GM03348 (cell line): ENCODE measurements at regions not wholly inside any gene's neighbourhood (a gene's known extent, or its start where the extent isn't known, plus 50 kb on each side); places are given as distances from the start of the nearest gene placed in this dataset.

Source experiments
- DNase-seq: peaks from one replicate; pipeline ENCODE4 v3.0.0; 2012; ENCODE audit warnings: low spot score

GRCh38 chr13:106710266-106710665 lies 142.3 kb upstream of the ARGLU1 start:
- DNase-seq, result no peak

DNA sequence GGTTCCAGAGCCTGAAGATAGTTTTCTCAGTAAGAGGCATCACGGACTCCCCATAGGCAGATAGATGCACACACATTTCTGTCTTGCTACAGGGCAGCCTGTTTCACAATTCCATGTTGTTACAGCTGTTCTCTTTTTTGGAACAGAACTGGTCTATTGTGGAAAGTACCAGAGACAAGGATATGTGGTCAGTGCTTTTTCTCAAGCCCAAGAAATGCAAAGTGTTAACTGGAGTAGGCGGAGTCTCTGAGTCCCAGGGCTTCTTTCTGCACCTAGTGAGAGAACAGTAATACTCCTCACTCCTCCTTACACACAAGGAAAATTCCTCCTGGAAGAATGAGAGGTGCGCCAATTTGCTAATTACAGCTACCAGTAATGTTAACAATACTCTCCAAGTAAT lies 141.6 kb upstream of the ARGLU1 start:
- DNase-seq, result no peak

DNA sequence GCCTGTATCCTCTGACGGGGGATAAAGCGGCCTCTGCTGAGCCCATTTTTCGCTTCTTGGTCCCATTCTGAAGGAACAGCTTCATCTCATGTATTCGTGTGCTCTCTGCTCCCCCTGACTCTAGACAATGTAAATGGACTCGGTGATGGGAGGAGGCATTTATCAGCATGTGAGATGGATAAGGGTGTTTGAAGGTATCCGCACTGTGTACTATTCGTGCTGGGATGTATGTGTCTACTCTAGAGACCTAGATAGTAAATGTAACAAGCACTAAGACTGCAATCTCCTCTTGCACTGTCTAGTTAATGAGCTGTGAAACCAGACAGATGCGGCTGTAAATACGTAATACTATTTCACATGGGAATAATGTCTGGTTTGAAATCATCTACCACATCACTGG lies 134.6 kb upstream of the ARGLU1 start:
- DNase-seq, result no peak

GRCh38 chr13:106701771-106702341 lies 133.9 kb upstream of the ARGLU1 start:
- DNase-seq, result no peak

DNA sequence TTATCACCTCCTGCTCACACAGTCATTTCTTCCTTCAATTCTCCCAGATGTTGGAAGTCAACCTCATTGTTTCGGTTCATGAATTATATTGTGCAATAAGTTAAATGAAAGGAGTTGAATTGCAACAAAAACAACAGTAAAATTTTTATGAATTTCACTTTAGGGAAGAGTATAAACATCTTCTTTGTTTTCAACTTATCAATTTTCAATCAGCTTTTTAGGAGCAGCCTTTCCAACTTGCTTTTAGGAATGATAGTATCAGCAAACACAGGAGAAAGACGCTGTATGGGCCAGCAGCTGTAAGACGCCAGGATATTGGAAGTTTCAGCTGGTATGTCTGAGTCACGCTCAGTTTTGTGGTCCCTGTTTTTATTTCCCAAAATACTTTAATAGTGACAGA lies 132.5 kb upstream of the ARGLU1 start:
- no peak for DNase-seq

GRCh38 chr13:106700007-106700406 lies 132.1 kb upstream of the ARGLU1 start:
- DNase-seq, result no peak

GRCh38 chr13:106699311-106699710 lies 131.4 kb upstream of the ARGLU1 start:
- no peak for DNase-seq

DNA sequence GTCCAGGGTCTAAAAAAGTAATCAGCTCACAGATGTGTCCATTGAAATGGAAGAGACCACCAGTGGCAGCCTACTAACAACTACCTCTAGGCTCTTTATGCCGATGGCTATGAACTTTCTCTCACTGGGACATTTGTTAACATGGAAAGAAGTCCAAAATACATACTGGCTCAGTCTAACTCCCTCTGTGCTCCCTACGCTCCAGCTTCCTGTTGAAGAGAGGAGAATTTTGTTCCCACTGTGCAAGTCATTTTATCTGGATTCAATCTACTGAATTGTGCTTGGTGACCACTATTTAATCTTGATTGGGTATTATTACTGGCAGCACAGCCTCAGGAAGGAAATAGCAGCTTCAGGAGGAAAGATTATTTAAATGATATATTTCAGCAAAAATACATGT lies 128.8 kb upstream of the ARGLU1 start:
- DNase-seq, result no peak

DNA sequence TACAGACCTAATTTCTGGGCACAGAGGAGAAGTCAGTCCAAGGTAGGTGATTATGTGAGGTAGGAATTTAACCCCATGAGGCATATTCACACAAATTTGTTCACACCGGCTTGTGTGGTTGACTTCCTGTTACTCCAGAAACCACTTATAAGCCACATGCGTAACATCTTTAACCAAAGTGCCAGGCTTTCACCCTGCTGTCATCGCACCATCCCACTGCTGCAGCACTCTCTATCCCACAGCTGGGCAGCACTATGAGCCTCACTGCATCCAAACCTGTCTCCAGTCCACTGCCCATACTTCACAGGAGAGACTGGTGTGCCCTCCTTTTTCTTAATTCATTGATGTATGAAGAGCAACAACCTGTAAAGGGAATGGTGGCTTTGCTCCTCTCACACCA lies 128.2 kb upstream of the ARGLU1 start:
- DNase-seq, result no peak

DNA sequence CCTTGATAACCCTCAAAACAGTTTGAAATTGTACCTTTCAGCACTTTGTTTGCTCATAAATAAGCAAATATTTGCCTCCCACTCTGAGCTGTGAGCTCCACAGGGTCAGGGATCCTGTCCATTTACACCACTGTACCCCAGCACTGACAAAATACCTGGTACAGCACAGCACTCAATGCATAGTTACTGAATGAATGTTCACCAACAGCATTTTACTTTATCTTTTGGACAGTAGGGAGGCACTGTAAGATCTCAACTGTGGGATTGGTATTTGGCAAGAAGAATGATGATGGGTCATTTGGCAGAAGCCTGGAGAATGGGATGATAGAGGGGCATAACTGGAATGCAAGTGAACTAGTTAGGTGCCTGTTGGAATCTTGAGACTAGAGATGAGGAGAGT lies 127.2 kb upstream of the ARGLU1 start:
- DNase-seq, result no peak

- no peak for DNase-seq
These were observed 123.9 kb upstream of the ARGLU1 start for GRCh38 chr13:106691861-106692260.

GRCh38 chr13:106691341-106691740 lies 123.4 kb upstream of the ARGLU1 start:
- DNase-seq, result no peak

- DNase-seq, result no peak
These were observed 122.8 kb upstream of the ARGLU1 start for GRCh38 chr13:106690779-106691178.

DNA sequence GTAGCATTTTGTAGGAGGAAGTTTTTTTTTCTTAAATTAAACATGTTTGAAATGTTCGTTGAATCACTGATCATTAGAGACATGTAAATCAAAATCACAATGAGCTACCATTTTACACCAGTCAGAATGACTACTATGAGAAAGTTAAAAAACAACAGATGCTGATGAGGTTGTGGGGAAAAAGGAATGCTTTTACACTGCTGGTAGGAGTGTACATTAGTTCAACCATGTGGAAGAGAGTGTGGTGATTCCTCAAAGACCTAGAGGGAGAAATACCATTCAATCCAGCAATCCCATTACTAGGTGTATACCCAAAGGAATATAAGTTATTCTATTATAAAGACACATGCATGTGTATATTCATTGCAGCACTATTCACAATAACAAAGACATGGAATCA lies 122.0 kb upstream of the ARGLU1 start:
- no peak for DNase-seq

DNA sequence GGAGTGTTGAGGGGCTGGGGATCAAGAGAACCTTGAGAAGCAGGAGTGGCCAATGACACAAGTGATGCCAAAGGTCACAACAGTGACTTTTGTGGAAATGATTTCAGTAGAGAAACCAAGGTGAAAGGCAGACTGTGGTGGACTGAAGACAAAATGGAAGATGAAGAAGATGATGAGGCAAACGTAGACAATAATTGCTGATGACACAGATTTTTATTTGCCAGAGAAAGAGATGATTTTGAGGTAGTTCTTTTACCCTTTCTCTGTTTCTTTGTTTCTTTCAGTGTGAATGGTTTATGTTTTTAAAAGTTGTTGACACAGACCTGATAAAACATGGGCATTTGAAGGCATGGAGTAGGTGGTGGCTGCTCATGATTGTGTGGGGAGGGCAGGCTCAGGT lies 121.0 kb upstream of the ARGLU1 start:
- DNase-seq, result no peak

DNA sequence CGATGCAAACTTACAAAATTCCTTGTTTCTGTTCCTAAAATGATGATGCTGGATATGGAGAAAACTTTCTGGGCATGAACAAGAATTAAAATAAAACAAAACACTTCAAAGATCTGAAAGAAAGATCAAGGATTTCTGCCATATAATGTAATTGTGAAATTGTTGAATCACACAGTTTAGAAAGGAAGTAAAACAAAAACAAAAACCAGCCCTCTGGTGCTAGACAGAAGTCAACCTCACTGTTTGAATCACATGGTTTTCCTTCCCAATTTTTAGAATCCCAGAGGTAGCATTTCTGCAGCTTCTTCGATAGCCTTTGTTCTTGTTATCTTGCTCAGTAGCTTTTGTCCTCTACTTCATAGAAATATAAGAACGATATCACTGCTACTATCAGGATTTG lies 118.2 kb upstream of the ARGLU1 start:
- no peak for DNase-seq

- no peak for DNase-seq
These were observed 117.2 kb upstream of the ARGLU1 start for GRCh38 chr13:106685143-106685542.

- no peak for DNase-seq
These were observed 116.0 kb upstream of the ARGLU1 start for GRCh38 chr13:106683918-106684317.

- no peak for DNase-seq
These were observed 115.2 kb upstream of the ARGLU1 start for GRCh38 chr13:106683179-106683578.

GRCh38 chr13:106681997-106682396 lies 114.1 kb upstream of the ARGLU1 start:
- DNase-seq, result no peak

DNA sequence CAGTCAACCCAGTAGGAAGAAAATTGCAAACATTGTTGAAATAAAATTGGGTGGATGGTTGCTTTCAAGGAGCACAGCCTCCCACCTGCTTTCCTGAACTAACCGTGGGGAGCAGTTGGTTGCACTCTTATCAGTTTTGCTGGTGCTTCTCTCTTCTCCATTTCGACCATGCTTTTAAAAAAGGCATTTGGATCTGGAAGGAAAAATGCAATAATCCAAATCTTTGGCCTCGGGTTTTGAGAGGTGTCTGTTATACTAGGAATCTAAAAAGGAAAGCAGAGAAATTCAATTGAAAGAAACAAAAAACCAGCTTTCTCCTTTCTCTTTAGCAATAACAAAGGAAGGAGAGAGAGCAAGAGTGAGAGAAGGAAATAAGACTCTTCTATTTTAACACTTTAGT lies 113.6 kb upstream of the ARGLU1 start:
- DNase-seq, result no peak

- DNase-seq, result no peak
These were observed 113.0 kb upstream of the ARGLU1 start for GRCh38 chr13:106680796-106681472.

DNA sequence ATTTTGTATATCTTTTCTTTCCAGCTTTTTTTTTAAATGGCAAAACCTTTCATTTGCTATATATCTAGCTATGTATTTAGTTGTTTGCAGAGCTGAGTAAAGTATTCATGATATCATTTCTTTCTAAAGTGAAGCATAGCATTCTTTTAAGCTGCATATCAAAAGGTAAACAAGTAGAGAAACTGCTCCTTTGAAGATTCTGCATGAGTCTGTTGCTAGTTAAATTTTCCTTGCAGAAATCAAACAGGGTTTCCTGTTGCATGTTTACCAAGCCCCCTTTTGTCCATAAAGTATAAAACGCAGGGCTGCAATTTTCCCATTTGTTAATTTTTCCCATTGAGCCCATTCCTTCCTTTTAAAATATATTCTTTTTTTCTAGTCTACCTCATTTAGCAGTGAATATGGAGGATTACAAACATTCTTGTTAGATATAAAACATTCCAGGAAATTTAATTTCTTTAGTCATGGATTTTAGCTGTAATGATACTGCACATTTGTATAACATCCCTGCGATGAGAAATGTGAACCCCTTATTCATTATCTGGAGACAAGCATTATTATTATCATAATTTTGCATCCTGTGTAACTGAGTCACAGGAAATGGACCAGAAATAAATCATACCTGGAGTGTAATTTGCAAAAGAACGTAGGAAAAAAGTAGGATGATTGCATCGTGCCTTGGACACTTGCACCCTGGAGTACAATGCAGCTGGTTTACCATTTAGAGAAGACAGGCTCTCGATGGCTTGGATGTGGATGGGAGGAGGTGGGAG lies 110.9 kb upstream of the ARGLU1 start:
- DNase-seq, result no peak

DNA sequence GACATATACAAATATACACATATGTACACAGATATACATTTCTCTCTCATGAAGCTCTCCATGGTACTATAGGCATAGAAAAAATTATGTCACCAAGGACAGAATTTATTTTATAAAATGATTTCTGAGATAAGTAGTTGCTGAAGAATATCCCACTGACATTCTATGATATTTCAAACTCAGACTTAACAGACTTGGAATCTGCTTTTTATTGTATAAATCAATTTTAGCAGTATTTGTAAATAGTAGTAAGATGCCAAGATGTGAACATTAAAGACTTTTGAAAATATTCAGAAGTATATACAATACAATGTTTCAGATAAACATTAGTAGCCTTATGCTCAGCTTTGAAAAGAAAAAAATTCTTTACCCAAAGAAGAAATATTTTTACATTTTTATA lies 107.4 kb upstream of the ARGLU1 start:
- DNase-seq, result no peak
